SIG-M5 treated with dmso at 0.1 percent for 504 hours (cell line): ENCODE measurements at regions not wholly inside any gene's neighbourhood (a gene's known extent, or its start where the extent isn't known, plus 50 kb on each side); places are given as distances from the start of the nearest gene placed in this dataset.
A peak's percentile ranks its signal among the peaks of the same experiment; 100 is the strongest.
"Not testable (repeated sequence)": the region's sequence is repeated elsewhere in the genome, so short reads cannot be mapped to it uniquely, and the experiment has no call there.

Experiments
- DNase-seq: peaks from one replicate; lab custom pipeline; 2025; ENCODE audit not compliant: unreplicated experiment; lab: John Stamatoyannopoulos, UW

DNA sequence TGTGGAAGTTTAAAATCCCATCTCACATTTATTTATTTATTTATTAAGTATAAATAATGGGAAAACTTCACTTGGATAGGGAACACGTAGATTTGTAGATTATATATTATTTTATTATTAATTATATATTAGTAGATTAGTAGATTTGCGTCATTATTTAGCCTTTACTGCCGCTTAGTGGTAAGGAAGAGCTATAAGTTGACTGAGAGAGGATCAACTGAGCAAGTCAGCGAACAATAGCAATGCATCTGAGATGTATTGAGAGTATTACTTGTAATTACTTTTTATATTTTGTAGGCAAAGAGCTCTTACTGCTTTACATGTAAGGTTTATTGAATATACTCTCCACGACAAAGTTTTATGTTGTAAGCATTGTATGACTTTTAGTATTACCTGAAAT is 244.5 kb upstream of the ANKRD30A start:
- DNase-seq, result peak; percentile 1

DNA sequence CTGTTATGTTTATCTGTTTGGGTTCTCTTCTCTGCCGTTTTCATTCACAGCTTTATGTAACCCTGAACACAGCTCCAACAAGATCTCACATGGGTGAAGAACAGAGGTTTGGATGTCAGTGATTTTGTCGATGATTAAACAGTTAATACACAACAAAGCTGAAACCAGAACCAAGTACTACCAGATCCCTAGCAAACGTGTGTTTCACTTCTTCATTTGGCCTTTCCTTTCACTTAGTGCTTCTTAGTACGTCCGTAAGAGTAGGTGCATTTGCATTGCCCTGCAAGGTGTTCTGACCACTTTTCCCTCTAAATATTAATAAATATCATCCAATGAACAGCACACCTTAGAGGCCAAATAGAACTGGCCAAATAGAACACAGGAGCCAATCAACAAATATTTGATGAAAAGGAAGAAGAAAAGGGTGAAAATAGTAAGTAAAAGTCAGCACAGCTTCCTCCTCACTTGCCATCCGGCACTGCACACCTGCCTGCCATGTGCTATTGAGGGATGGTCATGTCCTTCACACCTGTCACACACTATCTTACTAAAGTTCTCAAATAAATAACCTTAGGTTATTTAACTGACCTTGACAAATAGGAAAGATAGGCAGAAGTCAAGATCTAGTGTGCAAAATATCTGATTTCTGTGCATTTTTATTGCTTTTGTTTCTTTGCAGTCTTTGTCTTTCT is 252.6 kb upstream of the ANKRD30A start:
- no peak for DNase-seq

DNA sequence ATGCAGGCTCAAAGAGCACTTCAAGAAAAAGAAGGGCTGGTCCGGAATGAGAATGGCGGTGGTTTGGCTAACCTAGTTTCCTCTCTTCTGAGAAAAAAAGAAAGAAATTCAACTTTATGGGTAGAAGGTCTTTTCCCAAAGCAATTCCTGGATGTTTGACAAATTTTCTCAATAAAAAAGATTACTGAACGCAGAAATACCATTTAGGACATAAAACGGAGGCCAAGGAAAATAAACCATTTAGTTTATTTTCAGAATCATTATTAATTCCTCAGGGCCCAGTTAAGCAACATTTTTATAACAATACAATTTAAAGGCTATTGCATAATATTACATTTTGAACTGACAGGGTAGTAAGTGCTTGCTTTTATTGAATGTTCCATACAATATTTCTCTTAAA is 284.6 kb upstream of the ANKRD30A start:
- DNase-seq, result no peak

DNA sequence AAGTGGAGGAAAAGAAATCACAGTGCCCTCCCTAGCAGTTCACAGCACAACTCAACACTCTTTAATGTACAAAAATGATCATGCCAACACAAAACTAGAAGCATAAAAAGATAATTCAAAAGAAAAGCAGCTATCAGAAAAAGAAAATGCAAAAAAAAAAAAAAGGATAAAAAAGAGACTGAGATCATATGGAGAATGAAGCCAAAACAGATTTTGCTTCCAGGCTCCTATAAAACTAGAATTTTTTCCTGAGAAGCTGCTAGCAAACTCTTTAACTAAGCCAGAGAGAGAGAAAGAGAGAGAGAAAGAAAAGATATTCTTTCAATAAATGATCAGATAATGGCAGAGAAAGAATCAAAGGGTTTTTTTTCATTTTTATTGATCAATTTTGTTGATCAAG is 288.0 kb upstream of the ANKRD30A start:
- DNase-seq, result no peak

DNA sequence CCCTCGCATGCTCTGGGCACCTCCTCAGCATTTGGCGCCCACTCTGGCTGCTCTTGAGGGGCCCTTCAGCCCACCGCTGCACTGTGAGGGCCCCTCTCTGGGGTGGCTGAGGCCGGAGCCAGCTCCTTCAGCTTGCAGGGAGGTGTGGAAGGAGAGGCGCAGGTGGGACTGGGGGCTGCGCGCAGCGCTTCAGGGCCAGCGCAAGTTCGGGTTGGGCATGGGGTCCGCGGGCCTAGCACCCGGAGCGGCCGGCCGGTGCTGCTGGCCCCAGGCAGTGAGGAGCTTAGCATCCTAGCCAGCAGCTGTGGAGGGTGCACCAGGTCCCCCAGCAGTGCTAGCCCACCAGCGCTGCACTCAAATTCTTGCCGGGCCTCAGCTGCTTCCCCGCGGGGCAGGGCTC is 305.6 kb upstream of the ANKRD30A start:
- DNase-seq, result no peak

DNA sequence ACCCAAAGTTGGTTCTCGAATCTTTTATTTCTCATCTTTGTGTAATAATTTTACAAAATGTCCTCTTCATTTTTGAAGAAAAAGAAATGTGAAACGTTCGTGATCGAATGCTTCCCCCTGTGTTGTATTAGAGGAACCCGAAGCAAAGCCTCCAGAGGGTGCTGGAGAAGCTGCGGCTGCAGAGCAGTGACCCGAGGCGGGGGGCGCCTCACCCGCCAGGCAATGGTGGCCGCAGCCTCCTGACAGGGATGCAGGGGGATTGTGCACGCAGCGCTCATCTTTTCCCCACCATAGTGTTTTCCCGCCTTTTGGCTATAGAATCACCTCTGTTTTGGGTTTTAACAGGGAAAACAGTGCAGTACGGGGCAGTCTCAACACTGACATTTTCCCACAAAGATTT is 307.5 kb upstream of the ANKRD30A start:
- no peak for DNase-seq

DNA sequence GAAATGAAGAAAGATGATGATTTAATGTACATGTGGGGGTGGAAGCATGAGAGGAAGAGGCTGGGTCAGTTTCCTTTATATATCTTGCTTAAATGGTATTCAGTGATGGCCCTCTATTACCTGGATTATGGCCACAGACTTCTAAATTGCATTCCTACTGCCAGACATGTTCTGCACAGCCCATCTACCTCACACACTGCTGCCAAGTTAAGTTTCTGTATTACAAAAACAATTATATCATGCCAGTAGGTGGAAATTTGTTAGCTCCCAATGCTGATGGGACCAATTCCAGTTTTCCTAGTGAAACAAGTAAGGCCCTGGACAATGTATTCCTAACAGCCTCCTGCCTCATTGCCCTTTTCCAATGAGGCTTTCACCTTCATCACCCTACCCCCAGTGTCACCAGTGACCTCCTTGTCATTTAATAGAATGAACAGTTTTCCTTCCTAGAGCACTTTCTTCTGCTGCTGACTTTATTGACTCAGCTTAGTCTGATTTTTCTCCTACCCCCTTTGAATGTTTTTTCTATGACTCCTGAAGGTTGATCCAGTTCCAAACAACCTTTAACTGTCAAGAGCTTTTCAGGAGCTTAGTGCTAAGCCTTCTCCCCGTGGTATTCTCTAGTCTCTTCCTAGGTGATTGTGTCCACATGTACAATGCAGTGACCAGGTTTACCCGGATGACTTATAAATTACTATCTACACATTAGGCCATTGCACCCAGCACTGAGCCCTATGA is 316.6 kb upstream of the ANKRD30A start:
- no peak for DNase-seq

DNA sequence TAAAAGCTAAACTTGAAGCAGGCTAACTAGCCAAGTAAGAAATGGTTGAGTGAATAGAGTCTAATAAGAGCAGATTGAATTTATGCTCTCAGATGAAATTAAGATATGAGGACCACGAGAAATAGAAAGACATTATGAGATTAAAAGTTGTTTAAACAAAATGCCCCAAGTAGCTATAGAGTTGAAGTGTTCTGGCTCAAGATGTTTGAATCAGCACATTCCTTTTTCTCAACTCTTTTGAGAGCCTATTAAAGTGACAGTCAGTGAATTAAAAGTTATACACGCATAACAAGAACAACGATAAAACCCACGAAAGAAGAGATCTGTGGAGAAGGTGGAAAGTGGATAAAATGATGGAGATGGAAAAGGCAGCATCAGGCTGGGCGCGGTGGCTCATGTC is 322.2 kb upstream of the ANKRD30A start:
- no peak for DNase-seq

DNA sequence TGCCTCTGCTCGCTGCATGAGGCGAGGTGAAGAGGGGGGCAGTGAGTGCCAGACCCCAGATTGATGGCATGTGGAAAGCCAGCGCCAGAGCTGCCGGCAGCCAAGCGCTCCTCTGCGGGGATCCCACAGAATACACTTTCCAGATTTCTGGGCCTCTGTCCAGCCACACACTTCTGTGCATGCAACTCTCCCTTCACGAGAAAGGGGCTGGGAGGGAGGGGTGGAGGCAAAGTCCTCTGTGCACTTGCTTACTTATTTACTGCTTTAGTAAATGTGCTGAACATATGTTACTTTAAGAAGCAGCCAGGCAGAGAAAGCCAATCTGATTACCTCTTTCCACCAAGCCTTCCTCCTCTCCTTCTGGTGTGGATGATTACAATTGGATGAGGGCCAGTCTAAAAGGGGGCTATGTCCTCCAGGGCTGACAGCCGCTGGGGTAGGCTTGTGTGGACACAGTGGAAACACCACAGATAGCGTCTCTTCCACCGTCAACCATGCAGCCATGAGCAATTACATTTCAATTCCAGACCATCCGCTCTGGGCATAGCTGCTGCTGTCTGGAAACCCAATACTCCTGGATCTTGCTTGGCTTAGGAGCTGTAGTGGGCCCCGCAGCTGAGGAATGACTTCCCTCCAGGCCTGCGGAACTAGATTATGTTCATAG is 322.8 kb upstream of the ANKRD30A start:
- no peak for DNase-seq

DNA sequence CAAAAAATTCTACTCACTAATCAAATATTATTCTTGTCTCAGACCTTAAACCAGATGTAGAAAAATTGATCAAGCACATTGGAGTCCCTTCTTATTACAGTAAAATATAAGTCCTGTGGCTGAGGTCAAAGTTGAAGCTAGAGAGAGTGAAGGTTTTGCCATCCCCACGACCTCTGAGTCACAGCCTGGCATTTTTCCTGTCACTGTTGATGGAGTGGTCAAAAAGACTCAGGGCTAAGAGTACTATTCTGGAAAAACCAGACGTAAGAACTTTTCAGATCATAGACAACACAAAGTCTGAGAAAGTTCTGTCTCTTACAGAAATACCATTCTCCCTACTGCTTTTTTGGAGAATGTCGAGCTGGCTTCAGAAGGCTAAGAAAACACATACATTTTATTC is 323.7 kb upstream of the ANKRD30A start:
- DNase-seq, result no peak

DNA sequence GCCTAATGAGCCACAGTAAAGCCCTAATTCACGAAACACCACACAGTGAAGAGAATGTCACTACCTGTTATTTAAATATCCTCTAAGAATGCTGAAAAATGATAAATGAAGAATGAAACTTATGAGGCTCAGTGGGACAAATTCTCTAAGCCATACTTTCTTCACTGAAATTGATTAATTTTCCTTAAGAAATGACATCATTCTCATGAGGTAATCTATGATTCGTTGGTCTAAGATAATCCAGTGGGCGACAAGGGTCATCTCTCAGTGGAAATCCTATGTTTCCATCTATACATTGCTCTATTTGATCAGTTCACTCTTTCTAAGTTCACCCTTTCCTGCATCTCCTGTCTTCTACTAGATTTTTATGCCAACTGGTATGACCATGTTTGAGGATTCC is 330.4 kb upstream of the ANKRD30A start:
- DNase-seq, result no peak

DNA sequence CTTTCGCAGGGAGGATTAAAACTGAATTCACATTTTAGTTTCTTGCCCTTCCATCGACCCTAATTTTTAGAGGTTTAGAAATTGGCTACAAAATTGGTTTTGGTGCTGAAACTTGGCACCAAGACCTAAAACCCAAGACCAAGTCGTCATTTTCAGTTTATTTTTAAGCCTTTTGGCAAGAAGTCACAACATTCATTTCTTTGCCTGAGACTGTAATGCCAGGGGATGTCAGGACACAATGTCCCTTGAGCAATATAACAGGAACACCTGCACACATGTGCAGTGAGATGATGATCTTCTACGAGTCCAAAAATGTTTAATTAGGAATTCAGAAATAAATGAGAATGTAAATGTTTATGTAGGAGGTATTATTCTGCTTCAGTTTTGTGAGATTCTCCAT is 335.4 kb upstream of the ANKRD30A start:
- no peak for DNase-seq

DNA sequence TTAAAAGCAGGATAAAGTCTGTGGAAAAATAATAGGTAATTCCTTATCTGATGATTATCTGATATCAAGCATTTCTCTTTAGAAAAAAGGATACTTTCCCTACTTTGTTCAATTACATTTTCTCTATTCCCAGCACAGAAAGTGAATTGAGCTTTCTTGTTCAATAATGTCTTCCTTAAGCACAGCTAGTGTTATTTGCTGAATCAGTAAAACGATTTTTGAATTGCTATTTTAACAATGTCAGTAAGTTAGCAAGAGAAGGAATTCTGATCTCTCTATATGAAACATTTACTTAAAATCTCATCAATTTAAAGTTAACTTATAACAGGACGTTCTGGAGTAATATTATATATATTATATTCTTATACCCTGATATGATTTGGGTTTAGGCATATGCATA is 337.2 kb upstream of the ANKRD30A start:
- DNase-seq, result no peak

DNA sequence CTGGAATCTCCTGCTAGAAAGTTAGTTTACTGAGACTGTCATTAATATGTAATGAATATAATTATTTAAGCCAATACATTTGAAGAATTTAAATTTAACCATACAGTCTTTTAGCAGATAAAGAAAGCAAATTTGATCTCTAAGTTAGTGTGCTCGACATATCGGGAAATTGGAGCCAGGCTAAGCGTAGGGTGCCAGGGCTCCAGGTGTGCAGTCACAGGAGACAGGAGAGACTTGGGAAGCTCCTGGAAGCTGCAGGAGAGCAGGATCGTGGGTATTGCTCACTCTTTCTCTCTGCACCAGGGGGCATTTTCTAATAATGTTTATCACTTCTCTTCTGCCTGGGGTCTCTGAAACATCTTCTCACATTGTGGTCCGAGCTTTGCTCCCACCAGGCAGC is 342.0 kb upstream of the ANKRD30A start:
- DNase-seq, result no peak

DNA sequence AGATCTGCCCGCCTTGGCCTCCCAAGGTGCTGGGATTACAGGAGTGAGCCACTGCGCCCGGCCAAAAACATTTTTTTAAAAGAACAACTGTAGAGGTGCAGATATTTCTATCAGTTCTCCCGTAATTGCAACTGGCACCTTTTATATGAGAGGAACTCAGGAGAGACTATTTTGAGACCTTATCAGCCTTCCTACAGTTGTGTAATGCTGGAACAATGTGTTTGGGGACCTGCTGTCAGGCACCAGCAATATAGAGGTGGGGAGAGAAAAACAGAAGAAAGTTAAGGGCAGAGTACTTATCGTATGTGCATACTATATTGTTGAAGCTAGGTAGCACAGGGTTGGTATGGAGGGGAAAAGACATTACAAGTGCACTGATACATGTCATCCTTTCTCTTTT is 343.8 kb upstream of the ANKRD30A start:
- no peak for DNase-seq

DNA sequence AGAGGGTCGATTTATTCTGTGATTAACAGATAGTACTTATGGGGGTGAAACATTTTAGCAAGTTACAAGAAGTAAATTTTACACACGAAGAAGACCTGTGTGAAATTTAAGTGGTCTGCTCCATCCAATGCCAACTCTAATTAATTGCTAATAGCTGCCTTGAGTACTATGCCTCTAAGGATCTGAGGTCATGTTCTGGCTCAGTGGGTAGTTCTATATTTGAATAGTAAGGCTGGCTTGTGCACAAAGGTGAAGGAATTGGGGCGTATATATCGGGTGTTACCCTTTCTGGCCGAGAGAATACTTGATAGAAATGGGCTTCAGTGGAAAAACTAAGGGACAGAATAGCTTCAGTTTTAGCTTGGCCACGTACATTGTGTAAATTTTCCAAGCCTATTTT is 345.2 kb upstream of the ANKRD30A start:
- DNase-seq, result no peak

DNA sequence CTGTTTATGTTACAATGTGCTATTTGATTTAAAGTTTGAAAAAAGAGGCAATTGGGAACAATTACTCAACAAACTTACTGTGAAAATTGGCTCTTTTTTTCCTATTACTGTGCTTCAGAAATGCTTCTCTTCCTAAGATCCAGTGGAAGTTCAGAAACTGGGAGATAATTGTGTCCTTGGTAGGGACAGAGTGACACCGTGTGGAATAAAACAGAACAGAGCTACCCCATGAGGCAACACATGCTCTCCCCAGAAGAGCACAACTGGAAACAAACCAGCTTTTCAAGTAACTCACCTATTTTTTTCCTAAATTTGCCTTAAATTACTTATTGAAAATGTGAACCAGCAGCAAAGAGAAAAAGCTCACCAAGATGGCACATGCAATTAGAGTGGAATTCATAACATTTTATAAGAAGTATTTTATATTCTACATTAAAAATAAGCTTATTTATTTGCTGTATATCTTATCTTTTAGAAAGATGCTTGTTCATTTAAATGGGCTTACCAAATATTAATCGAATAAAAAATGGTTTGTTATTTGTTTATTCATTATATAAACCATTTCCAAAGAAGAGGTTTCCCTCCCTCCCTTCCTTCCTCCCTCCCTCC is 346.1 kb upstream of the ANKRD30A start:
- DNase-seq, result peak; percentile 24

DNA sequence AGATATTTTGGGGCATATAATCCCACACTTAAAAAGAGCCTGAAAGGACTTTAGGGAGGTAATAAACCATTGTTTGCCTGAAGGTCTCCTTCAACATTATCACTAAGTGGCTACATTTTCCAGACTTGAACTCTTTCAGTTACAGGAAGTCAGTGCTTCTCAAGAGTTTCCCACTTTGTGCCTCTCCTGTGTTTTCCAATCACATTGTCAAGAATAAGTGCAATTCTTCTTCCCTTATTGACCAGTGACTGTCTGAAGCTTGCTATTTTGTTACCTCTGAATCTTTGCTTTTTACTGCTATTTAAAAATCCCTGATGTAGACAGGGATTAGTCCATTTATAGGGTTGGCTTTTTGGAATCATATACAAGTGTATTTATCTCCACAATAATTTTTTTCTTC is 346.7 kb upstream of the ANKRD30A start:
- no peak for DNase-seq

DNA sequence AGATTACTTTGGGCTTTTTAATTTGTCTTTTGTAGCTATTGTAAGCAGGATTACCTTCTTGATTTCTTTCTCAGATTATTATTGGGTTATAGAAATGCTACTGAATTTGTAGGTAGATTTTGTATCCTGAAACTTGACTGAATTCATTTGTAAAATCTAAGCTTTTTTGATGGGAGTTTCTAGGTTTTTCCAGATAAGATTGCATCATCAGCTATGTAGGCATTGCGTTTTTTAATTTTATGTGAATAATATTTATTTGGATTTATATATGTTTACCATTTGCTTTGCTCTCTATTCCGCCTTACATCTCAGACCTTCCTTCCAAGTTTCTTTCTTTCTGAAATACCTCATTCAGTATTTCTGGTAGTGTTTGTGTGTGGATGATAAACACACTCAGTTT is 351.7 kb upstream of the ANKRD30A start:
- DNase-seq, result no peak

DNA sequence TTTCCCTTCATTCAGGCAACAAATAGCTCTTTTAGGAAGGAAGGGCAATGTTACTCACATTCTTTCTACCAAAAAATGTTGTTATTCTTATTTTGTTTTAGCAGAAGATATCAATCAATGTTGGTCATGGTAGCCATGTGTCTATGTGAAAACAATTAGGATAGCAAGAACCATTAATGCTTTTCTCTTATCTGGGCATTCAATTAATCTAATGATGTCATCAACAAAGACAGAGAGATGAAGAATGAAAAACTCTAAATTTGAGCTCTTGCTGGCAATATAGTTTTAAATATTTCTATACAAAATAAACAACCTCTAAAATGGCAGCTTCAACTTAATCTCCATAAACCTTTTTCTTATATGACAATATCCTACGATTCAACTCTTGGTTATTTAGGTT is 353.7 kb upstream of the ANKRD30A start:
- no peak for DNase-seq

DNA sequence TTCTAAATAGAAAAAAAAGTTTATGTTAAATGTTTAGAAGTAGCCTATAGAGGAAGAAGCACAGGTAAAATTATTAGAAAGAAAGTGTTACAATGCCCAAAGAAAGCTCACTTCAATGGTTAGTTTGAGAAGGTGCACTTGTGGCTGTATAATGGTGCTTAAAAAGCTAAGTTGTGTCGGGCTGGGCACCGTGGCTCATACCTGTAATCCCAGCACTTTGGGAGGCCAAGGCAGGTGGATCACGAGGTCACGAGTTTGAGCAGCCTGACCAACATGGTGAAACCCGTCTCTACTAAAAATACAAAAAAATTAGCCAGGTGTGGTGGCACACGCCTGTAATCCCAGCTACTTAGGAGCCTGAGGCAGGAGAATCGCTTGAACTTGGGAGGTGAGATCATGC is 355.7 kb upstream of the ANKRD30A start:
- not testable (repeated sequence) for DNase-seq

DNA sequence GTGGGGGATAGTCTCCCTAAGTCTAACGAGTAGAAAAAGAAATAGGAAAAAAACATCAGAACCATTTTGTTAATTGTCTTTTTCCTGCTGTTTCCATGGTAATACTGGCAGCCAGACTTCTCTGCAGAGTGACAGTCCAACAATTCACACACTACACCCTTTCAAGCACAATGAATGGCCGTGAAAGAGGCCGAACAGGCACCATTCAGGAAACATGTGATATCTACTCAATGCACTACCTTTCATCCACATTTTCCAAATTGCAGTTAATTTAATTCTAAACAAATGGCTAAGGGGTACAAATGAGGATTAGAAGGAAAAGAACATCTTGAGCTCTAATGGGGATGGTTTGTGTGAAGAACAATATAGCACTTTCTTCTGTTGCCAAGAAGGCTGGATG is 358.5 kb upstream of the ANKRD30A start:
- no peak for DNase-seq
